ENCODE measurements at regions not wholly inside any gene's neighbourhood (a gene's known extent, or its start where the extent isn't known, plus 50 kb on each side); places are given as distances from the start of the nearest gene placed in this dataset.
"Not testable (repeated sequence)": the region's sequence is repeated elsewhere in the genome, so short reads cannot be mapped to it uniquely, and the experiment has no call there.

DNA sequence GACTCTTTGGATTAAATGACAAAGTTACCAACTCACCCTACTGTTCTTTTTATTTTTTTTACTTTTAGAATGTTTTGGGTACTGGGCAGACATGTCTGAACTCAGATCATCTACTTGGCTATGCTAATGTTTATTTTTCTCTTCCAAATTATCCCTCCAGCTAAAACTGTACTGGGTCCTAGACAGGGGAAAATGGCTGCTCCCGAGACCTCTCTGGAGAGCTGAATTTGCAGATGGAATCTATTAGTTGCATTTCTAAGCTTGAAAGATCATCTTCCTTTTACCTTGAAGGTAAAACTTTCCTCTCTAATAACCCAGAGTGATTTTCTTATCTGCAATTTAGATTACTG, 197.5 kb upstream of the SEMA6A start:
- H3K27ac ChIP-seq: no peak overlapping the region
- DNase-seq (ENCODE audit: low read depth, low spot score): no peak

DNA sequence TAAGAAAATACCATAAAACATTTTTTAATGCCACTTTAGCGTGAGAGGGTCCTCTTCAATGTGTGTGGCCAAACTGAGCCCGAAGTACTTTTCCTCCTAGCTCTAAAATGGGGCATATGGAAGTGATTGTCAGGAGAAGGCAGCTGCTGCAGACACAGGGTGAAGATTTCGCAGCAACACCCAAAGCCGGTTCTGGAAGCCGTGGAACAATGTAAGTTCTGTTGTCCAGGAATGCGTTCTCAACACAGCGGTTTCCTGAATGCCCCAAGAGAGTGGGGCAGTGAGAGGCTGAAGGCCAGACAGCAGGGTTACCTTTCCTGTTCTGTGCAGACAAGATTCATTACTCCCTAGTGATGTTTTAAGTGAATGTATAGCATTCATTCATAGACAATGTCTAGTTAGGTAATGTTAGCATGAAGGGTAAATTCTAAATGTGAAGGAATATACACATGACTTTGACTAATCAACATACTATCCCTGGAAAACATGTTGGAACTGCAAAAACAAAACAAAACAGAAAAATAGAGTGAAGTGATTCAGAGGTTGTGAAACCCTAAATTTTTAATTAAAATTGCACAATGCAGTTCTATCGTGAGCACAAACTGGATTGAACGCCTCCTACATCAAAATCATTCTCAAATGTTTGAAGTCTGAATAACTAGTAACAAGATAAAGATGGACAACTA, 197.0 kb upstream of the SEMA6A start:
- no peak overlapping the region for H3K27ac ChIP-seq
- no peak for DNase-seq (ENCODE audit: low read depth, low spot score)

DNA sequence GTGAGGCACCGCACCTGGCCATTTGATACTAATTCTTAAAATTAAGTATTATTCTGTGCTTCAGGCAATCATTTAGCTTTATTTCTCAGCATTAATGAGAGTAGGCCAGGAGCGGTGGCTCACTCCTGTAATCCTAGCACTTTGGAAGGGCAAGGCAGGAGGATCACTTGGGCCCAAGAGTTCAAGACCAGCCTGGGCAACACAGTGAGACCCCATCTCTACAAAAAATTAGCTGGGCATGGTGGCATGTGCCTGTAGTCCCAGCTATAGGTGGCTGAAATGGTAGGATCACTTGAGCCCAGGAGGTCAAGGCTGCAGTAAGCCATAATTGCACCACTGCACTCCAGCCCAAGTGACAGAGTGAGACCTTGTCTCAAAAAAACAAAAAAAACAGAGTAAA, 195.3 kb upstream of the SEMA6A start:
- not testable (repeated sequence) for H3K27ac ChIP-seq; DNase-seq (ENCODE audit: low read depth, low spot score)

DNA sequence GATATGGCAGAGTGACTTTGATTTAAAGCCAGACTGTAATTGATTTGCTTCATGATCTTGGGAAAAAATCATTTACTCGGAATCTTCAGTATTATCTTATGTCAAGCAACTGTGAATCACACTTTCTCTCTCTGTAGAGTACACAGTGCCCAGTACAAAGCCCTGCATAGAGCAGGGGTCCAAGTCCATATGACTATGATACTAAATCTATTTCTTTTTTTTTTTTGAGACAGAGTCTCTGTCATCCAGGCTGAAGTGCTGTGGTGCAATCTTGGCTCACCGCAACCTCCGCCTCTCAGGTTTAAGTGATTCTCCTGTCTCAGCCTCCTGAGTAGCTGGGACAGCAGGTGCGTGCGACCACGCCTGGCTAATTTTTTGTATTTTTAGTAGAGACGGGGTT, 194.8 kb upstream of the SEMA6A start:
- DNase-seq (ENCODE audit: low read depth, low spot score): no peak
- no peak overlapping the region for H3K27ac ChIP-seq

DNA sequence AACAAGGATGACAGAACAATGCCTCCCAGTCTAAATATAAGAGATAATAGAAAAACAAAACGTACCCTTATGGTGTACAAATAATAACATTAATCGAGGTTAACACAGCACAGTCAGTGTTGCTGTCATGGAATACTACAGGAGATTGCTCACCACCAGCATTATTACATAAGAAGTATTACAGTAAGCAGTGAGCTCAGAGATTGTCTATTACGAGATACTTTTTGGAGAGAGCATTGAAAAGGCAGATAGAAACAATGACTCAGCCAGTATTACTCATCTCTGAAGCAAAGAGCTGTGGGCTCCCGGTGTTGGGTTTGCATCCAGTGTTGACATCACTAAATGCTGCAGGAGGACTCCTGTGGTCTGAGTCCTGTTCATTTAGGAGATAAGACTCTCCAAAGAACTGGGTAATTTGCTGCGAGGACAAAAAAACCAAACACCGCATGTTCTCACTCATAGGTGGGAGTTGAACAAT, 191.9 kb upstream of the SEMA6A start:
- peak; percentile 72 for DNase-seq (ENCODE audit: low read depth, low spot score)
- H3K27ac ChIP-seq: no peak overlapping the region

DNA sequence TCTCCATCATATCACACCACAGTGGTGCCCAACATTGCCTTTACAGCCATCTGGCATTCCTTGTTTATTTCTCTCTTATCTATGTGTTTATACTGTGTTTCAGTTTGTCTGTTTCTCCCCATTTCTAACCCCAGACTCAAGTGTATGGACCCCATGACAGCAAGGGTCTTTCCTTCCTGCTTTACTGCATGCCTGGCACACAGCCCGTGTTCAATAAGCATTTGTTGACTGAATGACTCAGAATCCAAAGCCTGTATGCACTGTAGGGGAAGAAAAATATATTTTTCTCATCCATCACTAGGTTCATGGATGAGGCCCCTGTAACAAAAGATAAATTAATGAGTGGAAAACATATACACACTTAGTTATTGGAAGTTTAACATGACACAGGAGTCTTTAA, 190.8 kb upstream of the SEMA6A start:
- no peak for DNase-seq (ENCODE audit: low read depth, low spot score)
- H3K27ac ChIP-seq: no peak overlapping the region

DNA sequence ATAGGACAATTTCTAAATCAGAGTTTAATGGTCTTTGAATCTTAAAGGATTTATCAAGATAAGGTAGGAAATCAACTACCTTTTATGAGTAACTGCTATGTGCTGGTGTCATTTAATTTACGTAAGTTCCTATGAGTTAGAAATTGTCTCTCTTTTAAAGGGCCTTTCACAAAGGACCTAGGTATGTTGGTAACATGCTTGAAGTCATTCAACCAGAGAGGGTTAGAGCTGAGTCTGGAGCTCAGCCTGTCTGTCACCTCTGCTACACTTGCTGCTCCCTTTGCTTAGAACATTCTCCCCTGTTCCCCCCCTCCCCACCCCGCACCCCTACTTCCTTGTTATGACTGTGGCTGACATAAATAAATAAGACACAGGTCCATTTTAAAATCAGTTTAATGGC, 190.3 kb upstream of the SEMA6A start:
- H3K27ac ChIP-seq: no peak overlapping the region
- DNase-seq (ENCODE audit: low read depth, low spot score): no peak

DNA sequence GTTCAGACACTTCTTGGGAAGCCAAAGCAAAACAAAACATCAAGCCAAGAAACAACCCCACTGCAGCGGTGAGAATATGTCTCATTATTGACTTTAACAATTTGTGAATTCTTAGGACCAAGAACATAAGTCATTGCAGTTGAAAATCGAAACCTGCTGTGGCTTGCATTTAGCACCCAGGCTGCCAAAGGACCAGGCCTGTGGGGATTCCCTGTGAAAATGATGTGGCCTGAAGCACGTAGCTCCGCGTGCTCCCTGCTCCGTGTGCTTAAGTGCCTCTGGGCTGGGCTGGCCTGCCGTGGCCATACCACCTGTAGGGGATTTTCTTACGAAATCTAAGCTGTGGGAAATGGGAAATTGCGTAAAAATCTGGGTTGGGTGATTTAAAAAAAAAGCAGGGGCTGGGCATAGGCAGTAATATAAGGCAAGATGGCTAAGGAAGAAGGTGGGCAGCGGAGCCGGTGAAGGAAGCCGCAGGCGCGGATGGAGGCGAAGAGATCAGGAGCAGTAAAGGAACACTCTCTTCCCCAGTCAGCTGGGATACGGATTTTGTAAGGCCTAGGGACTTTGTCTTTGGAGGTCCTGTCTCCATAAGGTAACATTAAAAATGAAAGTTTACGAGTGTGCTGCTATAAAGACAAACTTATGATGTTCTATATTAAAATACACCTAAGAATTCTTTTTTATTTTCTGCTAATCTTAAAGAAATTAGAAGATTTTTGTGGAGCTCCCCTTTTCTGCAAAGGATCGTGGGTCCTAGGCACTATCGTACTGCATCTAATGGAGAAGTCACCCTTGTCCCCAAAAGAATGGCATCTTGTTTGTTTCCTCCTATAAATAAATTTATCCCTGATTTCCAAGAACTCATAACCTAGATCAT, 189.6 kb upstream of the SEMA6A start:
- DNase-seq (ENCODE audit: low read depth, low spot score): peak; percentile 67
- H3K27ac ChIP-seq: peak overlapping the region; percentile 27

DNA sequence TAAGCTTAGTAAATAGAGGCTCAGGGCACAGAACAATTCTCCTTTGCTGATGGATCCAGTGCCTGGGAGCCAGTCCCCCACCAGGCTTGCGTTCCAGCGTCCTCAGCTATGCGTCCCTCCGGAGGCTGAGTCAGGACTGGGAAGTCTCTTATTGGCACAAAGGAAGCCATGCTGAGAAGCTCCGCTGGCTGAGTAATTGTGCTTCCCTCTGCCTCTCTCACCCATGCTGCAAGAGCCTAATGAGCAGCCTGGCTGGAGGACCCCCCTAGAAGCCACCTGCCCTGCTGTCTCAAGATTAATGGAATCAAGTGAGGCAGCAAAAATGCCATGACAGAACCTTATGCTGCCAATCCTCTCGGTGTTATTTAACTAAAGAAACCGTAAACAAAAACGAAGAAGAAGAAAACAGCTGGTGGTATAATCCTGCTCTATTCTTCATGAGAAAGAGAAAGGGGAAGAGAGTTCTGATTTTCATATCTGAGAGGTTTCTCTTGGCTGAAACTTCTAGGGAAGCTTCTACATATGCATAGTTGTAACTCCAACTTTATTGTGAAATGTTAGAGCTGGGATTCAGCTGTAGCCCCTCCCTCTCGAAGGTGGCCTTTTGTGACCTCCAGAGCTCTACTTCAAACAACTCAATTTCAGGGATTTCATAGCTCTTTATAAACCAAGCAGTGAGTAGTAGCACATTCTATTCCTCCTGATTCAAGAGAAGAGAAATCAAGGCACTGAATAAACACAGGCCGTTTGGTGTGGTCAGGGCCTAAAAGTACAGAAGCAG, 185.4 kb upstream of the SEMA6A start:
- H3K27ac ChIP-seq: no peak overlapping the region
- no peak for DNase-seq (ENCODE audit: low read depth, low spot score)

DNA sequence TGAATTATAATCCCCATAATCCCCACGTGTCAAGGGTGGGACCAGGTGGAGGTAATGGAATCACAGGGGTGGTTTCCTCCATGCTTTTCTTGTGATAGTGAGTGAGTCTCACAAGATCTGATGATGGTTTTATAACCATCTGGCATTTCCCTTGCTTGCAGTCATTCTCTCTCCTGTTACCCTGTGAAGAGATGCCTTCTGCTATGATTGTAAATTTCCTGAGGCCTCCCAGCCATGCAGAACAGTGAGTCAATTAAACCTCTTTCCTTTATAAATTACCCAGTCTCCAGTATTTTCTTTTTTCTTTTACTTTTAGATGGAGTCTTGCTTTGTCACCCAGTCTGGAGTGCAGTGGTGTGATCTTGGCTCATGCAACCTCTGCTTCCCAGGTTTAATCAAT, 182.7 kb upstream of the SEMA6A start:
- no peak for DNase-seq (ENCODE audit: low read depth, low spot score)
- H3K27ac ChIP-seq: no peak overlapping the region

DNA sequence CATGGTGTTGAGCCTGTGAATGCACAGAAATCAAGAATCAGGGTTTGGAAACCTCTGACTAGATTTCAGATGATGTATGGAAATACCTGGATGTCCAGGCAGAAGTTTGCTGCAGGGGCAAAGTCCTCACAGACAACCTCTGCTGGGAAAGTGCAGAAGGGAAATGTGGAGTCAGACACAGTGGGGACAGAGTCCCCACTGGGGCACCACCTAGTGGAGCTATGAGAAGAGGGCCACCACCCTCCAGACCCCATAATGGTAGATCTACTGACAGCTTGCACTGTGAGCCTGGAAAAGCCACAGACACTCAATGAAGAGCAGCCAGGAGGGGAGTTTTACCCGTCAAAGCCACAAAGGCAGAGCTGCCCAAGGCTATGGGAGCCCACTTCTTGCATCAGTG, 181.9 kb upstream of the SEMA6A start:
- DNase-seq (ENCODE audit: low read depth, low spot score): no peak
- no peak overlapping the region for H3K27ac ChIP-seq

DNA sequence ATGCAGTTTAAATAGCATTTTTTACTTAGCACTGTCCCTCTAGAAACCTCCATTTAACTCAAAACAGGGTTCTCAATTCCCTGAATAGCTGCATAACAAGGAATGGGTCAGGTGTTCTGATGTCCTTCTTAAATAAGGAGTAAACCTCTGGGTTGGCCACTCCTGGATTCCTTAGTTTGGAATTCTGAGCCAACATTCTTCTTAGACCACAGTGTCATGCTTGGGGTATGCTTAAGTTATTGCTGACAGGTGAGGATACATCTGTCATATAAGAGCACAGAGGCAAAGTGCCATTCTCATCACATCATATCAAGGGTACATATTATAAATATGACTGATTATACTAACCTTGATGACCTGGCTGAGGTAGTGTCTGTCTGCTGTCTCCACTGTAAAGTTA, 179.9 kb upstream of the SEMA6A start:
- DNase-seq (ENCODE audit: low read depth, low spot score): no peak
- H3K27ac ChIP-seq: no peak overlapping the region

DNA sequence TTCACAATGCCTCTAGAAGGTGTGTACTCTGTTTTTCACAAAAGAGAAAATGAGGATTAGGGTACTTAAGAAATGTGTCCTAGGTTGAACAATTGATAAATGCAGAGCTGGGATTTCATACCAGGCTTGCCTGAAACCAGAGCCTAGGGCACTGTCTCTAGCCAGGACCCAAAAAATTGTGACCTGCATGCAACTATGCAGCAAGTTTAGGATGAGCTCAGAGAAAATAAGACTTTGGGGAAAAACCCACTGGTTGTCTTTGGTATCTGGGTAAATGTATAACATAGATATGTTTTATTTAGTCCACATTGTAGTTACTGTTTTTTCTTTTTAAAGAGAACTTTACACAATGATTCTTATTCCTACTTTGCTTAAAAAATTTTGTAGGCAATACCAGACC, 177.1 kb upstream of the SEMA6A start:
- DNase-seq (ENCODE audit: low read depth, low spot score): no peak
- no peak overlapping the region for H3K27ac ChIP-seq

DNA sequence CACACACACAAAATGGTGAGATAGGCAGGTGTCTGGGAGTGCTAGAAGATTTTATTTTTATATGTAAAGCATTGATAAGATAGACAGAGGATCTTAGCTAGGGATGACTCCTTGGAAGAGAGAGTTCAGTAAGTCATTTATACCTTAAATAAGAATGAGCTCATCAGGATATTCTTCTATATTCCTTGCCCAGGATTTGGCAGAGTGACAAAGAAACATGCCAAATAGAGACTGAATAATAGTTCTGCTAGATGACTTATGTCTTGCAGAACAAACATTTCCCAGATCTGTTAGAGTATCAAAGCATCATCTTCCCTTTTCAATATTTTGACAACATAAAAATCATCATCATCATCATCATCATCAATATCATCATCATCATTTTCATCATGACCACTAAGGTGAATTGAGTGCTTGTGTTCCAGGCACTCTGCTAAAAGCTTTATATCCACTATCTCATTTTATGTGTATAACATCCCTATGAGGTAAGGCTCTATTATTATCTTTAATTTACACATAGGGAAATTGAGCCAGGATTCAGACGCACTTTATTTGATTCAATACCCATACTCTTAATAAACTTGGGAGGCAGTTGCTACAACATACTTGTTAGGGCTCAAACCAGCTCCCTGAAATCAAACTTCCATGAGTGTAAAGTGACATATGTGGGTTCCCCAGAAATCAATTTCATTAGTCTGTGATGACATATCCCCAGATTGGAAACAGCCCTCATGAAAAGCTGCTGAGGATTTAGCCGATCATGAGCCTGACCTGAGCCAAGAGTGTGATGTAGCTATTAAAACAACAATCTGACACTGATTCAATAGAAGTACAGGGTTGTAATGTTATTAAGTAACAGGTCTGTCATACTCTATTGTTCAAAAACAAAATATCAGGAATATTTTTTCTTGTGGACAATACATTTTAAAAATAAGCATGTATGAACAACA, 176.3 kb upstream of the SEMA6A start:
- DNase-seq (ENCODE audit: low read depth, low spot score): peak; percentile 16
- H3K27ac ChIP-seq: no peak overlapping the region

DNA sequence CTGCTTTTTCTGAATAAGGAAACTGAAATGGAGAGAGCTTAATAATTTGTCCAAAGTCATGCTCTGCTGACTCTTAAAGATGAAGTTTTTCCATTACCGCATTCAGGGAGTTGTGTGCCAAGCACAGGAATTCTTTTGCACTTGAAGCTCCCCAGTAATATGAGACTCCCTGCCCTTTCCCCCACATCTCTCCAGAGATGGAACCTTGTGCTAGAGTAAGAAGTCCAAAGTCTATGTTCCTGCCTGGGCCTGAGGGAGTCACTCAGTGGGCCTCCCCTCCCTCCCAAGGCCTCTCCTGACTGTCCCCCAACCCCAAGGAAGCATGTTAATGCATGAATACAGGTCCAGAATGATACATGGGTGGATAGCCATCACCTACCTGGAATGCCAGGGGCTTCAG, 173.3 kb upstream of the SEMA6A start:
- no peak for DNase-seq (ENCODE audit: low read depth, low spot score)
- no peak overlapping the region for H3K27ac ChIP-seq

DNA sequence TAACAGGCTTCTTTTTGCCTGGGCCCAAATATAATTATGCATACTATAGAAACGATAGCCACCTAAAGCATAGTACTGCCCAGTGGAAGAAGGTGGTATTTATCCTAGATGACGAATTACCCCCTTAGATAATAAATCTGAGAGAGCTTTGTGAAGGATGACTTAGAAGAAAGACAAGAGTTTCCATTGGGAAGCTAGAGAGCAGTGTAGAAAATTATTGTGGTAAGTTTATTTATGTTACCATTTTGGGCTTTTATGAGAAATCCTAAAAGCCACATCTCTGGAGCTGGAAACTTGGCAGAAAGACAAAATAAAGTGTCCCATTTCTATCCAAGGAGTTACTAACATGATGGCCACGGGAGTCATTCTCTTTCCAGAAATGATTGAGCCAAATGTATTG, 172.0 kb upstream of the SEMA6A start:
- DNase-seq (ENCODE audit: low read depth, low spot score): no peak
- no peak overlapping the region for H3K27ac ChIP-seq

DNA sequence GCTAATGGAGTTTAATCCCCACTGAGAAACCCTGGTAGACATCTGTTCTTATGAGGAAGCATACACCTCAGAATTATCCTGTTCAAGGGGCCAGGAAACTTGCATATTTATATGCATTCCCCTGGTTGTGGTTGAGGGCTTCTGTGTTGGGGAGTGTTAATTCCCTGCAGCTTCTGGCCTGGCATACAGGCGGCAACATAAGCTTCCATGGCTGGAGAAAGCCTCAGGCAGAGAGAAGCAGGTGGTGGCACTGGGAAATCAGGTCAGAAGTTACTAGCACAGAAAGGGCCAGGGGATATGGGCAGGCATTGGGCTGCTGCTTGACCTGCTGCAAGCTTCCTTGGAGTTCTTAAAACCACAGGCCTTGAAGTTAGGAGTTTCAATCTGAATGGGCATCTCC, 166.1 kb upstream of the SEMA6A start:
- DNase-seq (ENCODE audit: low read depth, low spot score): no peak
- H3K27ac ChIP-seq: no peak overlapping the region

DNA sequence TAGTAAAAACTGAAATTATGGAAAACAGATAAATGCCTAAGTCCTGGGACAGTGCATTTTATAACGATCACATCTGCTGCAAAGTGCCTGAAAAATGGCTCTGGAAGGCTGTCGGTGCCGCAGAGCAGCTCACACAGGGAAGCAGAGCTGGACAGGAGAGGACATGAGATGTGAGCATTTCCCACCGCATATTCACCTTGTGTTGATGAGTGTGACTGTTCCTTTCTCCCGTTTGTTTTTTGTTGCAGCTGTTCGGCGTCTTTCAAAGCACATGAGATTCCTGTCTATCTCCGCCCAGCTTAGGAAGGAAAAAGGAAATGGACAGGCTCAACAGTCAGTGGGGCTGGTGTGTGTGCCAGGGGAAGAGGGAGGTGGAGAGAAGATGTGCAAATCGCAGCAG, 164.9 kb upstream of the SEMA6A start:
- no peak overlapping the region for H3K27ac ChIP-seq
- no peak for DNase-seq (ENCODE audit: low read depth, low spot score)

DNA sequence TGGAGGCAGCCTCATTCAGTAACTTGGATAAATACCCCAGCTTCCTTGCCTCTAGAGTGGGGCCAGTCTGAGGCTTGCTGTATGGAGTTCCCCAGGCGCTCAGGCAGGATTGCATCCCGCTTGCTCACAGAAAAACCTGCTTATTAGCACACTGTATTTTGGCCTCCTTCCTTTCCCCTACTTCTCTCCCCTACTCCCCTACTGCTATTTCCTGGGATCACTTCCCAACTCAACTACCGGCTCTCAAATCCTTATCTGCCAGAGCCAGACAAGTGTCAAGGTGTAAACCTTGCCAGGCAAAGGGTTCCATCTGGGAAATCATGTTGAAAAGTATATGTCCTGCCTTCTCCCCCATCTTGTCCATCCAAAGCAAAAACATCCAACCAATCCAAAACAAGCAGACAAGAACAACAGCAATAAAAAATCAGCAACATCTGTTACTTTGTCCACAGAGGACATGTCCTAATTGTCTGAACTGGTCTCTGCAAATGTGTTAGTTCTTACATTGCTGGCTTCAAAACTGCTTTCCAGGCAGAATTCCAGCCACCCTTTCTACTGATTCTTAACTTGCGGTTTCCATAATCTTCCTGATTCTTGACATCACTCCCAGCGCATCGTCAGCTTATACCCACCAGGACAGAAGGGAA, 164.1 kb upstream of the SEMA6A start:
- DNase-seq (ENCODE audit: low read depth, low spot score): no peak
- no peak overlapping the region for H3K27ac ChIP-seq

DNA sequence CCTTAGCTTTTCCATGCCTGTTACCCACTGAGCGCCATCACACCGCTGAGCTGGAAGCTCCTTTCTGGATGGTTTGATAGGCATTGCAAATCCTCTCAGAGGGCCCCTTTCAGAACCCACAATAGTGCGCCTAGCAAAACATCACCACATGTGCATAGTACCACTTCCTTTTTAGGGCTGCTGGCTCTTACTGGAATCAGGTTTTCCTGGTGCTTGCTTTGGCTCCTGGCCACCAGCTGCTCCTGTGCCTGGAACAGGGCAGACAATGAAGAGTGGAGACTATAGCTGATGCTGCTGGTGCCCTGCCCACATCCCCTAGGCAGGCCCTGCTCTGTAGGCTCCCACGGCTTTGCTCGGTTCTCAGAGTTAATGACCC, 163.6 kb upstream of the SEMA6A start:
- H3K27ac ChIP-seq: no peak overlapping the region
- no peak for DNase-seq (ENCODE audit: low read depth, low spot score)

Data from epithelial cell of prostate (primary cell).